H9 (cell line): ENCODE measurements at regions not wholly inside any gene's neighbourhood (a gene's known extent, or its start where the extent isn't known, plus 50 kb on each side); places are given as distances from the start of the nearest gene placed in this dataset.

Experiments used
- DNase-seq: peaks from one replicate; pipeline ENCODE4 v3.0.0-alpha.2; 2017
- H2AFZ ChIP-seq: one replicate; pipeline ENCODE4 v1.6.1; 2013; ENCODE audit warnings: mild to moderate bottlenecking, low read length, control low read depth, moderate library complexity
- H2AK5ac ChIP-seq: 2 replicates; pipeline ENCODE4 v1.6.1; 2013; ENCODE audit warnings: low read length, control low read depth, mixed read lengths; ENCODE audit not compliant: insufficient read length
- H2BK120ac ChIP-seq: one replicate; pipeline ENCODE4 v1.6.1; 2013; ENCODE audit warnings: low read depth, mild to moderate bottlenecking, low read length, control low read depth, inconsistent platforms; ENCODE audit not compliant: poor library complexity, severe bottlenecking
- H2BK12ac ChIP-seq: 2 replicates; pipeline ENCODE4 v1.6.1; 2013; ENCODE audit warnings: low read length, control low read depth, mixed read lengths, low read depth; ENCODE audit not compliant: insufficient read length
- H2BK15ac ChIP-seq: 2 replicates; pipeline ENCODE4 v1.6.1; 2013; ENCODE audit warnings: low read depth, low read length, control low read depth
- H2BK20ac ChIP-seq: one replicate; pipeline ENCODE4 v1.6.1; 2013; ENCODE audit warnings: low read depth, mild to moderate bottlenecking, low read length, control low read depth, inconsistent platforms; ENCODE audit not compliant: poor library complexity, severe bottlenecking
- H2BK5ac ChIP-seq: 2 replicates; pipeline ENCODE4 v1.6.1; 2013; ENCODE audit warnings: low read length, control low read depth, mixed read lengths; ENCODE audit not compliant: insufficient read length
- H3K14ac ChIP-seq: 2 replicates; pipeline ENCODE4 v1.6.1; 2013; ENCODE audit warnings: low read length, control low read depth; ENCODE audit not compliant: insufficient read depth
- H3K18ac ChIP-seq: 2 replicates; pipeline ENCODE4 v1.6.1; 2013; ENCODE audit warnings: low read depth, mild to moderate bottlenecking, mixed read lengths, low read length, control low read depth; ENCODE audit not compliant: insufficient read length
- H3K23ac ChIP-seq: 2 replicates; pipeline ENCODE4 v1.6.1; 2013; ENCODE audit warnings: low read length, control low read depth, mixed read lengths, low read depth; ENCODE audit not compliant: insufficient read length
- H3K23me2 ChIP-seq: 2 replicates; pipeline ENCODE4 v1.6.1; 2013; ENCODE audit warnings: low read depth, mild to moderate bottlenecking, mixed read lengths, low read length, control low read depth; ENCODE audit not compliant: insufficient read length, poor library complexity, severe bottlenecking
- H3K27ac ChIP-seq: 2 replicates; pipeline ENCODE4 v1.5.1; 2013; ENCODE audit warnings: low read length, control low read depth, mixed read lengths, low read depth; ENCODE audit not compliant: insufficient read length
- H3K27me3 ChIP-seq: 2 replicates; pipeline ENCODE4 v1.6.1; 2013; ENCODE audit warnings: low read length, control low read depth, inconsistent platforms; ENCODE audit not compliant: insufficient read depth
- H3K4ac ChIP-seq: 2 replicates; pipeline ENCODE4 v1.6.1; 2013; ENCODE audit warnings: low read depth, mild to moderate bottlenecking, control low read depth, inconsistent platforms, low read length, moderate library complexity
- H3K4me1 ChIP-seq: 2 replicates; pipeline ENCODE4 v1.6.1; 2013; ENCODE audit warnings: low read length, control low read depth, inconsistent platforms; ENCODE audit not compliant: insufficient read depth
- H3K4me2 ChIP-seq: 2 replicates; pipeline ENCODE4 v1.6.1; 2013; ENCODE audit warnings: low read length, control low read depth, mixed read lengths; ENCODE audit not compliant: insufficient read length, insufficient read depth
- H3K56ac ChIP-seq: 2 replicates; pipeline ENCODE4 v1.6.1; 2013; ENCODE audit warnings: low read depth, mild to moderate bottlenecking, mixed read lengths, low read length, control low read depth; ENCODE audit not compliant: insufficient read length
- H3K79me1 ChIP-seq: 2 replicates; pipeline ENCODE4 v1.6.1; 2013; ENCODE audit warnings: low read depth, mild to moderate bottlenecking, moderate library complexity, low read length, control low read depth, inconsistent platforms; ENCODE audit not compliant: insufficient read depth, poor library complexity, severe bottlenecking
- H3K79me2 ChIP-seq: 2 replicates; pipeline ENCODE4 v1.6.1; 2013; ENCODE audit warnings: low read length, control low read depth, inconsistent platforms; ENCODE audit not compliant: insufficient read depth
- H3K9ac ChIP-seq: 2 replicates; pipeline ENCODE4 v1.6.1; 2013; ENCODE audit warnings: low read length, control low read depth, mixed read lengths; ENCODE audit not compliant: insufficient read length; ENCODE audit errors: extremely low read depth
- H3K9me3 ChIP-seq: one replicate; pipeline ENCODE4 v1.6.1; 2013; ENCODE audit warnings: low read depth, low read length, inconsistent platforms; ENCODE audit not compliant: control insufficient read depth
- H3T11ph ChIP-seq: one replicate; pipeline ENCODE4 v1.6.1; 2013; ENCODE audit warnings: mild to moderate bottlenecking, low read length, control low read depth, inconsistent platforms
- H4K20me1 ChIP-seq: one replicate; pipeline ENCODE4 v1.6.1; 2013; ENCODE audit not compliant: control insufficient read depth, insufficient read length, insufficient read depth
- H4K5ac ChIP-seq: 2 replicates; pipeline ENCODE4 v1.6.1; 2013; ENCODE audit warnings: low read depth, mild to moderate bottlenecking, mixed read lengths, low read length, control low read depth; ENCODE audit not compliant: insufficient read length
- H4K8ac ChIP-seq: replicated peaks from 2 replicates; pipeline ENCODE4 v1.6.1; 2013; ENCODE audit warnings: low read length, control low read depth, mixed read lengths, low read depth; ENCODE audit not compliant: insufficient read length
- H4K91ac ChIP-seq: 2 replicates; pipeline ENCODE4 v1.6.1; 2013; ENCODE audit warnings: low read depth, mild to moderate bottlenecking, moderate library complexity, mixed read lengths, low read length, control low read depth; ENCODE audit not compliant: insufficient read length
- H3K27ac Mint-ChIP-seq, 3 experiments: 2 replicates in 2 of 3; 3 replicates in 1 of 3; pipeline ENCODE4 v1.8.0; 2020 to 2021; ENCODE audit warnings: mixed read lengths in 3 of 3, mild to moderate bottlenecking in 1 of 3, moderate library complexity in 1 of 3
- H3K27me3 Mint-ChIP-seq: 2 replicates; pipeline ENCODE4 v1.8.0; 2021; ENCODE audit warnings: low read depth, mild to moderate bottlenecking, moderate library complexity, mixed read lengths
- H3K36me3 Mint-ChIP-seq, 3 experiments: 2 replicates in 2 of 3; 3 replicates in 1 of 3; pipeline ENCODE4 v1.8.0; 2020 to 2021; ENCODE audit warnings: low read depth in 3 of 3, mixed read lengths in 3 of 3; ENCODE audit not compliant: insufficient read depth in 1 of 3
- H3K4me1 Mint-ChIP-seq, 2 experiments: 2 replicates each; pipeline ENCODE4 v1.8.0; 2020; ENCODE audit warnings: mixed read lengths in 2 of 2
- H3K4me3 Mint-ChIP-seq, 2 experiments: 2 replicates in 1 of 2; 3 replicates in 1 of 2; pipeline ENCODE4 v1.8.0; 2020 to 2021; ENCODE audit warnings: mild to moderate bottlenecking in 2 of 2, mixed read lengths in 2 of 2, moderate library complexity in 1 of 2
- H3K9me3 Mint-ChIP-seq, 2 experiments: 2 replicates in 1 of 2; 3 replicates in 1 of 2; pipeline ENCODE4 v1.8.0; 2020; ENCODE audit warnings: mild to moderate bottlenecking in 2 of 2, mixed read lengths in 2 of 2, moderate library complexity in 1 of 2
- WGBS: extraction: QIAGEN DNeasy Blood & Tissue Kit; methylation state at CpG from one replicate; pipeline ENCODE4 v1.1.7; 2013; ENCODE audit warnings: missing lambda C conversion rate, low lambda C conversion rate, mixed read lengths; ENCODE audit not compliant: insufficient read length; ENCODE audit errors: extremely low coverage; 5-methylcytosine and 5-hydroxymethylcytosine counted together
- TF ChIP-seq, protein P1 (sequence below): fragments of 200-600 bp; sonication (generic); conservative IDR thresholded peaks from 3 replicates; pipeline ENCODE4 v1.8.0; 2021; ENCODE audit warnings: antibody characterized with exemption, mild to moderate bottlenecking

DNA sequence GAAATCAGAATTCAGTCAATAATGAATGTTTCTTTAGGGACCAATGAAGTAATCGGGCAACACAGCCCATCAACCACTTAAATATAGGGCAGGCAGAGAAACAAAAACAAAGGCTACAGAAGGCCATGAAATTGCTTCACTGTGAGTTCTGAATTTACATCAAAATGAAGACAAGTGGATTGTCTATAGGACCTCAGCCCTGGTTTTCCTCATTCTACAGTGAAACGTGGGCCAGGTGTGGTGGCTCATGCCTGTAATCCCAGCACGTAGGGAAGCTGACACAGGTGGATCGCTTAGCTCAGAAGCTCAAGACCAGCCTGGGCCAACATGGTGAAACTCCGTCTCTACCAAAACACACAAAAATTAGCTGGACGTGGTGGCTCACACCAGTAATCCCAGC is 416.0 kb downstream of the KLF12 start:
- Mint-ChIP-seq H3K27ac (peak overlapping the region in 1 of 3 experiments; percentile 47; a peak in 1 of 7 replicates), H3K9me3 (no peaks in the 10 kb centered on the region), H3K4me1 (peaks cover 58 to 64% of the 10 kb centered on the region in 2 experiments), H3K4me3 (no peak overlapping the region), H3K27me3 (no peaks in the 10 kb centered on the region), H3K36me3 (no peaks in the 10 kb centered on the region; a peak in 2 of 7 replicates)
- no peak overlapping the region for H4K91ac ChIP-seq
- no peak overlapping the region for H2BK120ac ChIP-seq
- H2BK15ac ChIP-seq, result no peak overlapping the region
- H2BK12ac ChIP-seq, result no peak overlapping the region
- H3K27me3 ChIP-seq, result no peaks in the 10 kb centered on the region
- H3K9me3 ChIP-seq, result no peaks in the 10 kb centered on the region
- no CpG with 5 or more reads among the region's 6 CpGs for whole genome bisulfite sequencing
- H3K9ac ChIP-seq, result no peak overlapping the region
- H3K4ac ChIP-seq, result no peak overlapping the region
- H4K20me1 ChIP-seq, result no peaks in the 10 kb centered on the region
- no peak overlapping the region for H3K27ac ChIP-seq
- H3K4me1 ChIP-seq, result peaks cover 7% of the 10 kb centered on the region
- TF ChIP-seq, protein P1, sequence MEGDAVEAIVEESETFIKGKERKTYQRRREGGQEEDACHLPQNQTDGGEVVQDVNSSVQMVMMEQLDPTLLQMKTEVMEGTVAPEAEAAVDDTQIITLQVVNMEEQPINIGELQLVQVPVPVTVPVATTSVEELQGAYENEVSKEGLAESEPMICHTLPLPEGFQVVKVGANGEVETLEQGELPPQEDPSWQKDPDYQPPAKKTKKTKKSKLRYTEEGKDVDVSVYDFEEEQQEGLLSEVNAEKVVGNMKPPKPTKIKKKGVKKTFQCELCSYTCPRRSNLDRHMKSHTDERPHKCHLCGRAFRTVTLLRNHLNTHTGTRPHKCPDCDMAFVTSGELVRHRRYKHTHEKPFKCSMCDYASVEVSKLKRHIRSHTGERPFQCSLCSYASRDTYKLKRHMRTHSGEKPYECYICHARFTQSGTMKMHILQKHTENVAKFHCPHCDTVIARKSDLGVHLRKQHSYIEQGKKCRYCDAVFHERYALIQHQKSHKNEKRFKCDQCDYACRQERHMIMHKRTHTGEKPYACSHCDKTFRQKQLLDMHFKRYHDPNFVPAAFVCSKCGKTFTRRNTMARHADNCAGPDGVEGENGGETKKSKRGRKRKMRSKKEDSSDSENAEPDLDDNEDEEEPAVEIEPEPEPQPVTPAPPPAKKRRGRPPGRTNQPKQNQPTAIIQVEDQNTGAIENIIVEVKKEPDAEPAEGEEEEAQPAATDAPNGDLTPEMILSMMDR, result no peak
- H3K23me2 ChIP-seq, result no peaks in the 10 kb centered on the region
- no peak overlapping the region for H4K8ac ChIP-seq
- H3K23ac ChIP-seq, result no peak overlapping the region
- no peak overlapping the region for H3K4me2 ChIP-seq
- no peak overlapping the region for H2BK20ac ChIP-seq
- H3K14ac ChIP-seq, result no peak overlapping the region
- no peaks in the 10 kb centered on the region for H3K79me2 ChIP-seq
- no peak overlapping the region for H3K56ac ChIP-seq
- no peak overlapping the region for H3T11ph ChIP-seq
- peak; percentile 39 for DNase-seq
- H3K79me1 ChIP-seq, result no peaks in the 10 kb centered on the region
- no peak overlapping the region for H2AK5ac ChIP-seq
- no peak overlapping the region for H3K18ac ChIP-seq
- no peak overlapping the region for H2BK5ac ChIP-seq
- no peak overlapping the region for H4K5ac ChIP-seq
- no peak overlapping the region for H2AFZ ChIP-seq
